ENCODE measurements at regions not wholly inside any gene's neighbourhood (a gene's known extent, or its start where the extent isn't known, plus 50 kb on each side); places are given as distances from the start of the nearest gene placed in this dataset.

- no peak for DNase-seq (ENCODE audit: low spot score)
- in situ Hi-C loops (cut with HindIII; ENCODE audit: low sequenced_read_pairs): no loop called here
Measured at GRCh38 chr6:145339089-145339488, 396.2 kb downstream of the EPM2A start.

- no peak for DNase-seq (ENCODE audit: low spot score)
- in situ Hi-C loops (cut with HindIII; ENCODE audit: low sequenced_read_pairs): no loop called here
Measured at GRCh38 chr6:145340256-145340655, 395.1 kb downstream of the EPM2A start.

GRCh38 chr6:145345094-145345493 is 390.2 kb downstream of the EPM2A start:
- no peak for DNase-seq (ENCODE audit: low spot score)
- in situ Hi-C loops (cut with HindIII; ENCODE audit: low sequenced_read_pairs): no loop called here

GRCh38 chr6:145347216-145347615 is 388.1 kb downstream of the EPM2A start:
- in situ Hi-C loops (cut with HindIII; ENCODE audit: low sequenced_read_pairs): no loop called here

GRCh38 chr6:145349950-145350510 is 385.3 kb downstream of the EPM2A start:
- no peak for DNase-seq (ENCODE audit: low spot score)
- in situ Hi-C loops (cut with HindIII; ENCODE audit: low sequenced_read_pairs): no loop called here

More at GRCh38 chr6:145347216-145347615, 388.1 kb downstream of the EPM2A start:
- no peak for DNase-seq (ENCODE audit: low spot score)

GRCh38 chr6:145350928-145351327 is 384.4 kb downstream of the EPM2A start:
- in situ Hi-C loops (cut with HindIII; ENCODE audit: low sequenced_read_pairs): no loop called here
- DNase-seq (ENCODE audit: low spot score): no peak

GRCh38 chr6:145352382-145353080 is 382.8 kb downstream of the EPM2A start:
- in situ Hi-C loops (cut with HindIII; ENCODE audit: low sequenced_read_pairs): no loop called here
- no peak for DNase-seq (ENCODE audit: low spot score)

- in situ Hi-C loops (cut with HindIII; ENCODE audit: low sequenced_read_pairs): no loop called here
Measured at GRCh38 chr6:145360865-145361264, 374.5 kb downstream of the EPM2A start.

GRCh38 chr6:145367149-145367548 is 368.2 kb downstream of the EPM2A start:
- no peak for DNase-seq (ENCODE audit: low spot score)
- in situ Hi-C loops (cut with HindIII; ENCODE audit: low sequenced_read_pairs): no loop called here

More at GRCh38 chr6:145360865-145361264, 374.5 kb downstream of the EPM2A start:
- no peak for DNase-seq (ENCODE audit: low spot score)

- in situ Hi-C loops (cut with HindIII; ENCODE audit: low sequenced_read_pairs): no loop called here
Measured at GRCh38 chr6:145368075-145368474, 367.2 kb downstream of the EPM2A start.

GRCh38 chr6:145370559-145370958 is 364.8 kb downstream of the EPM2A start:
- DNase-seq (ENCODE audit: low spot score): no peak

More at GRCh38 chr6:145368075-145368474, 367.2 kb downstream of the EPM2A start:
- DNase-seq (ENCODE audit: low spot score): no peak

GRCh38 chr6:145372671-145373151 is 362.6 kb downstream of the EPM2A start:
- in situ Hi-C loops (cut with HindIII; ENCODE audit: low sequenced_read_pairs): no loop called here
- DNase-seq (ENCODE audit: low spot score): no peak

More at GRCh38 chr6:145370559-145370958, 364.8 kb downstream of the EPM2A start:
- in situ Hi-C loops (cut with HindIII; ENCODE audit: low sequenced_read_pairs): no loop called here

- in situ Hi-C loops (cut with HindIII; ENCODE audit: low sequenced_read_pairs): no loop called here
- no peak for DNase-seq (ENCODE audit: low spot score)
Measured at GRCh38 chr6:145373826-145374225, 361.5 kb downstream of the EPM2A start.

GRCh38 chr6:145374570-145374969 is 360.8 kb downstream of the EPM2A start:
- no peak for DNase-seq (ENCODE audit: low spot score)
- in situ Hi-C loops (cut with HindIII; ENCODE audit: low sequenced_read_pairs): no loop called here

- in situ Hi-C loops (cut with HindIII; ENCODE audit: low sequenced_read_pairs): no loop called here
- DNase-seq (ENCODE audit: low spot score): no peak
Measured at GRCh38 chr6:145375502-145375901, 359.8 kb downstream of the EPM2A start.

- no peak for DNase-seq (ENCODE audit: low spot score)
- in situ Hi-C loops (cut with HindIII; ENCODE audit: low sequenced_read_pairs): no loop called here
Measured at GRCh38 chr6:145380186-145380585, 355.1 kb downstream of the EPM2A start.

GRCh38 chr6:145381941-145382340 is 353.4 kb downstream of the EPM2A start:
- in situ Hi-C loops (cut with HindIII; ENCODE audit: low sequenced_read_pairs): no loop called here
- DNase-seq (ENCODE audit: low spot score): no peak

GRCh38 chr6:145383428-145383827 is 351.9 kb downstream of the EPM2A start:
- in situ Hi-C loops (cut with HindIII; ENCODE audit: low sequenced_read_pairs): no loop called here
- DNase-seq (ENCODE audit: low spot score): no peak

GRCh38 chr6:145384503-145384902 is 350.8 kb downstream of the EPM2A start:
- in situ Hi-C loops (cut with HindIII; ENCODE audit: low sequenced_read_pairs): no loop called here
- DNase-seq (ENCODE audit: low spot score): no peak

- no peak for DNase-seq (ENCODE audit: low spot score)
- in situ Hi-C loops (cut with HindIII; ENCODE audit: low sequenced_read_pairs): no loop called here
Measured at GRCh38 chr6:145396499-145396898, 338.8 kb downstream of the EPM2A start.

GRCh38 chr6:145400508-145400907 is 334.8 kb downstream of the EPM2A start:
- no peak for DNase-seq (ENCODE audit: low spot score)
- in situ Hi-C loops (cut with HindIII; ENCODE audit: low sequenced_read_pairs): no loop called here
